Common myeloid progenitor, CD34-positive (primary cell): ENCODE measurements at regions not wholly inside any gene's neighbourhood (a gene's known extent, or its start where the extent isn't known, plus 50 kb on each side); places are given as distances from the start of the nearest gene placed in this dataset.

Experiments used
- CTCF ChIA-PET: fragments of 350-600 bp; sonication (Branson Sonifier 250); formaldehyde crosslinking; loops from one replicate; lab custom pipeline; 2021; ENCODE audit warnings: antibody characterized with exemption; lab: Charles Lee
- POLR2A ChIA-PET: fragments of 350-600 bp; sonication (Branson Sonifier 250); formaldehyde crosslinking; loops from one replicate; lab custom pipeline; 2021; ENCODE audit warnings: antibody characterized with exemption; lab: Charles Lee
- DNase-seq, 3 donors: peaks; one replicate each; pipeline versions ENCODE4 v3.0.0 to v3.0.0-alpha.2; 2013
- H3K27ac ChIP-seq, 2 experiments: 1 replicate in 1 of 2; 2 replicates in 1 of 2; pipeline ENCODE4 v1.7.0; 2013; ENCODE audit warnings: inconsistent platforms in 2 of 2, low read length in 2 of 2, mild to moderate bottlenecking in 2 of 2, low read depth in 1 of 2, moderate library complexity in 1 of 2; ENCODE audit not compliant: severe bottlenecking in 2 of 2, insufficient read depth in 1 of 2, poor library complexity in 1 of 2
- H3K27me3 ChIP-seq, 5 experiments: replicated peaks in 2 of 5; 1 replicate in 3 of 5; 2 replicates in 2 of 5; pipeline versions ENCODE4 v1.6.1 to v1.7.0; 2013; ENCODE audit warnings: low read length in 4 of 5, mild to moderate bottlenecking in 2 of 5, moderate library complexity in 2 of 5, inconsistent platforms in 1 of 5; ENCODE audit not compliant: insufficient read depth in 5 of 5, control insufficient read depth in 4 of 5
- H3K36me3 ChIP-seq, 4 experiments: 1 replicate in 2 of 4; 2 replicates in 2 of 4; pipeline versions ENCODE4 v1.6.1 to v1.7.0; 2013; ENCODE audit warnings: low read length in 3 of 4, control low read depth in 1 of 4, mild to moderate bottlenecking in 1 of 4; ENCODE audit not compliant: control insufficient read depth in 4 of 4, insufficient read depth in 4 of 4
- H3K4me1 ChIP-seq, 4 experiments: 1 replicate in 3 of 4; 2 replicates in 1 of 4; pipeline versions ENCODE4 v1.6.1 to v1.7.1; 2013; ENCODE audit warnings: low read length in 3 of 4, mild to moderate bottlenecking in 3 of 4, control low read depth in 1 of 4, inconsistent platforms in 1 of 4, moderate library complexity in 1 of 4; ENCODE audit not compliant: control insufficient read depth in 4 of 4, insufficient read depth in 4 of 4; ENCODE audit errors: control extremely low read depth in 1 of 4
- H3K4me3 ChIP-seq, 7 experiments: 1 replicate in 4 of 7; 2 replicates in 3 of 7; pipeline versions ENCODE4 v1.5.1 to v1.7.0; 2013; ENCODE audit warnings: mild to moderate bottlenecking in 7 of 7, low read length in 6 of 7, moderate library complexity in 6 of 7, inconsistent platforms in 2 of 7, low read depth in 2 of 7, control low read depth in 1 of 7; ENCODE audit not compliant: insufficient read depth in 4 of 7, control insufficient read depth in 1 of 7; ENCODE audit errors: extremely low read depth in 1 of 7
- H3K9me3 ChIP-seq, 5 experiments: 1 replicate in 4 of 5; 2 replicates in 1 of 5; pipeline versions ENCODE4 v1.6.1 to v1.7.1; 2013; ENCODE audit warnings: low read length in 4 of 5, mild to moderate bottlenecking in 2 of 5, inconsistent platforms in 1 of 5, low read depth in 1 of 5, moderate library complexity in 1 of 5; ENCODE audit not compliant: control insufficient read depth in 4 of 5, insufficient read depth in 2 of 5; ENCODE audit errors: control extremely low read depth in 1 of 5
- WGBS: methylation state at CpG from one replicate; pipeline ENCODE4 v1.1.5; 2013; ENCODE audit not compliant: insufficient coverage; 5-methylcytosine and 5-hydroxymethylcytosine counted together

DNA sequence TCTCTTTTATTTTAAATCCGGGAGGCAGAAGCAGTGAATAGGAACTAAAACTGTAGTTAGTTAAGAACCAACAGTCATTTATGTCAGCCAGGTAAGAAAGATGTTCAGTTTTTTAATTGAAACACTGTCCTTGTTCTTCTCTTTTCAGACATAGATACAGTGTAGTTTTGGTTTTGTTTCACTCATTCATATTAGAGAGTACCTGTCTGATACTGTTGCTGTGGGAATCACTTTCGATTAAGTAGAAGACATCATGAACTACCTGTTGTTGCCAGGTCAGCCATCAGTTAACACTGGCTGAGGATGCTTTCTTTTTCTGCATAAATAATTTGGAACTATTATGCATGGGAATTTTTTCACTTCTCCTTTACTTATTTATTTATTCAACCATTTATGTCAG is 700.4 kb downstream of the OTOL1 start:
- POLR2A ChIA-PET: no interaction called here
- no CpG with 5 or more reads among the region's 2 CpGs for WGBS
- DNase-seq: no peak

DNA sequence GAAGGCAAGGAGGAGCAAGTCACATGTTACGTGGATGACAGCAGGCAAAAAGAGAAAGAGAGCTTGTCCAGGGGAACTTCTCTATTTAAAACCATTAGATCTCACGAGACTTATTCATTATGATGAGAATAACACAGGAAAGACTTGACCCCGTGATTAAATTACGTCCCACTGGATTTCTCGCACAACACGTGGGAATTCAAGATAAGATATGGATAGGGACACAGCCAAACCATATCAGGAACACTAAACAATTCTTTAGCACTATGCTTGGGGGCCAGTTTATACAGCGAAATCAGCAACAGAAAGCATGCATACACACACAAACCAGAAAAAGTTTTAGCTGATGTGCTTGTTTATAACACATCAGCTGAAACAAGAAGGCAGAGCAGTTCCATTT is 704.2 kb downstream of the OTOL1 start:
- Histone ChIP-seq H3K4me1 (no peaks in the 10 kb centered on the region), H3K27ac (no peak overlapping the region), H3K9me3 (no peaks in the 10 kb centered on the region), H3K36me3 (no peaks in the 10 kb centered on the region), H3K27me3 (no peaks in the 10 kb centered on the region), H3K4me3 (no peak overlapping the region)
- DNase-seq: no peak
- ChIA-PET POLR2A (no interaction called here), CTCF (interaction anchor here (0.8 kb wide), 1 partner anchor 18 kb away, joined by 3 read pairs; no protein-coding TSS in a partner anchor)
- WGBS: 90% methylated on average over 2 of the region's 7 CpGs

More for the DNA sequence above, 700.4 kb downstream of the OTOL1 start:
- no peaks in the 10 kb centered on the region for H3K9me3 ChIP-seq
- CTCF ChIA-PET: no interaction called here
- H3K27me3 ChIP-seq: no peaks in the 10 kb centered on the region
- no peak overlapping the region for H3K4me3 ChIP-seq
- H3K36me3 ChIP-seq: no peaks in the 10 kb centered on the region
- H3K4me1 ChIP-seq: no peaks in the 10 kb centered on the region
- H3K27ac ChIP-seq: no peak overlapping the region

DNA sequence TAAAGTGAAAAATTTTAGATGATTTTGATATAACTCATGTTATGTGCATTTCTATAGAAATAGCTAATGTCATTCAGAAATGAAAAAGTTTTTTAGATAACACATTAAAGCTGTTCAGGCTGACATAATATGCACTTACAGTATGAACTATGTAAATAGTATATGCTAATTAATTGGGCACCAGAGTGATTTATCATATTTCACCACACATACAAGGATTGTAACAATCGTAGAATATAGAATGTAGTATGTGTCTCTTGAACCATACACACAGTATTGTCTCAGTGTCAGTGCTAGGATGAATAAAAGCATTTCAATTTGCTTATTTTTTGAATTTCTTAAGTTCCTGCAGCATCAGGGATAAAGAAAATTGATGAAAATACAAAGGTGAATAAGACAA is 710.0 kb downstream of the OTOL1 start:
- no CpG with 5 or more reads among the region's 1 CpG for WGBS
- Histone ChIP-seq H3K4me1 (no peaks in the 10 kb centered on the region), H3K36me3 (no peaks in the 10 kb centered on the region), H3K27ac (no peak overlapping the region), H3K9me3 (no peaks in the 10 kb centered on the region), H3K4me3 (no peak overlapping the region), H3K27me3 (peaks cover 0 to 1% (median 0%) of the 10 kb centered on the region in 5 experiments)
- DNase-seq: no peak
- ChIA-PET CTCF (no interaction called here), POLR2A (no interaction called here)

DNA sequence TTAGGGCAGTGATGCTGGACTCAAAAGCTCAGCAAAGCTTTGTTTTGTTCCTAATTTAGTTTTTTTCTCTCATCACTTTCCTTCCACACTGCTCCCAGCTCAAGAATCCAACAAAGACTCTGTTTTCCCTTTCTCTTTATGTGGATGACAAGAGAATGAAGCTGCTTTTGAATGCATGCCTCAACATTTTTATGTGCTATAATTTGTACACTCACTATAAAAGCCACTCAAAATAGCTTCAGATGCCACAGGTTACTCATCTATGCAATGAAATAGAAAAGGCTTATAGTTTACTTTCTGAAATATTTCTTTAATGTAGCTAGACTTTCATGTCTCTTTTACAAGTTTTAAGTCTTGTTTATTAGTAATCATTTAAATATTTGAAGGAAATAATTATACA is 714.9 kb downstream of the OTOL1 start:
- no peaks in the 10 kb centered on the region for H3K36me3 ChIP-seq
- H3K4me1 ChIP-seq: no peaks in the 10 kb centered on the region
- POLR2A ChIA-PET: no interaction called here
- H3K27me3 ChIP-seq: peaks cover 0 to 1% (median 0%) of the 10 kb centered on the region in 5 experiments
- no peak for DNase-seq
- no peak overlapping the region for H3K27ac ChIP-seq
- no peak overlapping the region for H3K4me3 ChIP-seq
- CTCF ChIA-PET: no interaction called here
- no peaks in the 10 kb centered on the region for H3K9me3 ChIP-seq

DNA sequence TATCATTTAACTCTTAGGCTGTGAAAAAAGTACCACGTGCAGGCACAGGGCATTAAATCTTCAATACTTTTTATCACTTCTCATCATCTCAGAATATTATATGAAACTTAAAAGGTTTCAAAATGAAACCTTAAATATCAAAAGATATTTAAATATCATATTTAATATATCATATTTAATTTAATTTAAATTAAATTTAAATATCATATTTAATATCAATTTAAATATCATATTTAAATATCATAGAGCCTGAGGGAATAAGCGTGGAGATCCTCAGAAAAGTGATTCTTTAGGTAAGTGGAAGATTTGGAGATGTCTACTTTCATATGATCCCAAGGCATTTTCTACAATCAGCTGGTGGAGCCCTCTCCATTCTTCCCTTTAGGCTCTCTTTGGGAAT is 716.6 kb downstream of the OTOL1 start:
- CTCF ChIA-PET: no interaction called here
- no peak for DNase-seq
- no CpG with 5 or more reads among the region's 2 CpGs for WGBS
- H3K36me3 ChIP-seq: no peaks in the 10 kb centered on the region
- H3K4me1 ChIP-seq: no peaks in the 10 kb centered on the region
- H3K4me3 ChIP-seq: no peak overlapping the region
- H3K27me3 ChIP-seq: peaks cover 0 to 1% (median 0%) of the 10 kb centered on the region in 5 experiments
- no peak overlapping the region for H3K27ac ChIP-seq
- H3K9me3 ChIP-seq: peaks cover 0 to 1% (median 0%) of the 10 kb centered on the region in 5 experiments
- POLR2A ChIA-PET: no interaction called here

DNA sequence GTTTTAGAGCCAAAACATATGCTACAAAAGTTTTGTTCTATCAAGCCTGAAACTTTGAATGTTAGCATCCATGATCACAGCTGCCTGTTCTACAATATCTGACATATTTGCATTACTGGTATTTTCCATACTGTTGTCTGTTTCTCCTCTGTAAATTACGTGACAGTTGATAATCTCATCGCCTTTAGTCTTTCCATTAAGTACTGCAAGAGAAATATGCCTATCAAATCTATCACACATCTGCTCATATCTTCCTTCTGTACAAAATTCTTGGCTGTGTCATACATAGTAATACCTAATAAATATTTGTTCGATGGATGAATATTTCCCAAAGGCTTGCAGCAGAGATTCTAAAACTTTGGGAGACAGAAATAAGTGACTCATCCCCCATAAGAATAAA is 717.3 kb downstream of the OTOL1 start:
- no peak overlapping the region for H3K4me3 ChIP-seq
- WGBS: 88% methylated on average over 2 of the region's 3 CpGs
- ChIA-PET POLR2A (no interaction called here), CTCF (no interaction called here)
- peaks cover 0 to 1% (median 0%) of the 10 kb centered on the region in 5 experiments for H3K9me3 ChIP-seq
- no peak for DNase-seq
- H3K27me3 ChIP-seq: peaks cover 0 to 1% (median 0%) of the 10 kb centered on the region in 5 experiments
- no peaks in the 10 kb centered on the region for H3K4me1 ChIP-seq
- H3K27ac ChIP-seq: no peak overlapping the region
- H3K36me3 ChIP-seq: no peaks in the 10 kb centered on the region

DNA sequence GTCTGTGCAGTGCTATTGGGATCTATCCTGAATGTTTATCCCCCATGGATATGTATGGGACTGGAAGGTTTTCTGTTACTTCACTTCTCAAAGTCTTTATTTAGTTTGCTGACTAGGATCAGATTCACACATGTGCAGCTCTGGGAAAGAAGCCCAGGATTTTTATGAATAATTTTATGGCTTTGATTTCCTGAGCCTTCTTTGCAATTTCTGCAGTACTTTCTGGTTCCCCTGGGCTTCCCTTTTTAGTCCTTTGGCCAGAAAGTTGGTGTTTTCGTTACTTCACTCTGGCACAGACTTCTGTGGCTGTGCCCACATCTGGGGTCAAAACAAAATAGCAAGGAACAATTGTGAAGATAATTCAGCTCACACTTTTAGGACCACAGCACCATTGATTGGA is 721.0 kb downstream of the OTOL1 start:
- Histone ChIP-seq H3K36me3 (no peaks in the 10 kb centered on the region), H3K27me3 (no peaks in the 10 kb centered on the region), H3K9me3 (peaks cover 0 to 1% (median 0%) of the 10 kb centered on the region in 5 experiments), H3K27ac (no peak overlapping the region), H3K4me1 (no peaks in the 10 kb centered on the region), H3K4me3 (no peak overlapping the region)
- CTCF ChIA-PET: no interaction called here
- 78% methylated on average over 1 of the region's 1 CpG for WGBS
- DNase-seq: no peak
- POLR2A ChIA-PET: no interaction called here
